Kidney capillary endothelial cell (primary cell): ENCODE measurements at regions not wholly inside any gene's neighbourhood (a gene's known extent, or its start where the extent isn't known, plus 50 kb on each side); places are given as distances from the start of the nearest gene placed in this dataset.
A peak's percentile ranks its signal among the peaks of the same experiment; 100 is the strongest.
"Not testable (repeated sequence)": the region's sequence is repeated elsewhere in the genome, so short reads cannot be mapped to it uniquely, and the experiment has no call there.

Experiments
- DNase-seq: peaks from one replicate; pipeline ENCODE4 v3.0.0-alpha.2; 2018; ENCODE audit warnings: low spot score

DNA sequence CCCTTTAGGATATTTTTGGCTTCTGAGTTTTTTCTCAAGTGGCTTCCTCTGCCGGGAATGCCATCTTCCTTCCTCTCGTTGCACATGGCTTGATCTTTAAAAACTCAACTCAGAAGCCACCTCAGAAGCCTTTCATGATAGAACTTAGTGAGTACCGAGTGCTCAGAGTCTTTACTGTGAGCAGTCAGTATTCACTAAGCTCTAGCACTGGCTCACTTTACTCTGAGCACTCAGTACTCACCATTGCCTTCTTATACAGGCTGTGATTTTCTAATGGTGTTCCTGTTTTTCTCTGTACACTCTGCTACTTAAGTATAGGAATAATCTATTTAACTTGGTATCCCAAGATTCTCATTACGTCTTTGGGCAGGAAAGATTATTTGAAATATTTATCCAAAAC is 116.2 kb downstream of the PFDN4 start:
- peak; percentile 62 for DNase-seq

DNA sequence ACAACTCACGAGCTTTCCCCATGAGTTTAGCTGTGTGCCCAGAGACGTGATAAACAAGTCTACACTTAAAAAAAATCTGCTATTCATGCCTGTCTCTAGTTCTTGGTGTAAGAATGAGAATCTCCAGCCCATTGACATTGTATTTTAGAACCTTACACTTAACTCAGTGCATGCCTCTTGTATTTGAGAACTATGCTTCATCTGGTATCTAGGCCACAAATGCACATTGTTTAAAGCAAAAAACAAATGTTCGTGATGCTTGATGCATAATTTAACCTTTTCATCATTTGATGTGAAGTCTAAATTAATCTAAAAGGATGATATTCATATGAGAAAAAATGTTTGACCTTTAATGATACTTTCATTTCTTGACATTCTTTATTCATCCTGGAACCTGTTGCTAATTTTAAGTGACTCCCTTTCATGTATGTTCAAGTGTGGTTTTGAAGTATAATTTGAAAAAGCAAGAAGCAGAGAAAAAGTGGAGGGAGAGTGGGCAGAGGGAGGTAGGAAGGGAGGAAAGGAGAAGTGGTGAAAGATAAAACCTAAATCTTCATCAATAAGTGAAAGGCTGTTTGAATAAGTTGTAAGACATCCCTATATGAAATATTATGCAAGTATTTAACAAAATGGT is 116.9 kb downstream of the PFDN4 start:
- no peak for DNase-seq

GRCh38 chr20:54335299-54335698 is 127.4 kb downstream of the PFDN4 start:
- no peak for DNase-seq

- no peak for DNase-seq
Measured at GRCh38 chr20:54337144-54337543, 129.3 kb downstream of the PFDN4 start.

- peak; percentile 87 for DNase-seq
Measured at GRCh38 chr20:54339093-54339492, 131.2 kb downstream of the PFDN4 start.

GRCh38 chr20:54340206-54340605 is 132.3 kb downstream of the PFDN4 start:
- no peak for DNase-seq

DNA sequence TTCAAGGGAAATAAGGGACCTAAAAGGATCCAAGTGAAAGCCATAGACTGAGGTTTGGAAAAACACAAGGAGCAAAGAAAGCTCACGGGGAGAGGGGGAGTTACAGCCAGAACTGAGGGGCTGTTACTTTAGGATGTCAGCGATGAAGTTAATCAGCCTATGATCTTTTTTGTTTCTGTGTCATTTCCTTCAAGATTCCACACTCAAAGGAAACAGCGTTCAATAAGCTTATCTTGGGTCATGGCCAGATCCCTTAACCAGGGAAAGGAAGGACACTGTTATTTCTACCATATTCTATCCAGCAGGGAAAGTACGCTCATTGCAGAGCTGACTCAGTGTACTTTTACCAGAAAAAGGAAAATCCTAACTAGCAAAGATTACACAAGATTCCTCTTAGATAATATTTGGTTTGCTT is 132.8 kb downstream of the PFDN4 start:
- DNase-seq = peak; percentile 70

- no peak for DNase-seq
Measured at GRCh38 chr20:54342258-54342920, 133.0 kb upstream of the DOK5 start.

GRCh38 chr20:54343099-54343498 is 132.3 kb upstream of the DOK5 start:
- DNase-seq = no peak

- no peak for DNase-seq
Measured at GRCh38 chr20:54343634-54344033, 131.8 kb upstream of the DOK5 start.

DNA sequence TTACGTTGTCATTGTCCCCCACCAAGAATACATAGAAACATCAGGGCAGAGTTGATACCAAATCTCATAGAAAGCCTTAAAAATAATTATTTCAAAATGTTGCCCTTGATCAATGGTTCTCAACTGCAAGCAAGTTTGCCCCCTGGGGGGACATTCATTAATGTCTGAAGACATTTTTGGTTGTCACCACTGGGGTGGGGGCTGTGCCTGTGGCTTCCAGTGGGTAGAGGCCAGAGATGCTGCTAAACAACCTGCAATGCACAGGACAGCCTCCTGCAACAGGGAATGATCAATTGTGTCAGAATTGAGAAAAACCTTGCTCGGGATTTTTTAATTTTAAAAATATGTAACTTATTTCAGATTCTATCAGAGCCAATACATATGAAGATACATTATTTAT is 130.6 kb upstream of the DOK5 start:
- DNase-seq = no peak

DNA sequence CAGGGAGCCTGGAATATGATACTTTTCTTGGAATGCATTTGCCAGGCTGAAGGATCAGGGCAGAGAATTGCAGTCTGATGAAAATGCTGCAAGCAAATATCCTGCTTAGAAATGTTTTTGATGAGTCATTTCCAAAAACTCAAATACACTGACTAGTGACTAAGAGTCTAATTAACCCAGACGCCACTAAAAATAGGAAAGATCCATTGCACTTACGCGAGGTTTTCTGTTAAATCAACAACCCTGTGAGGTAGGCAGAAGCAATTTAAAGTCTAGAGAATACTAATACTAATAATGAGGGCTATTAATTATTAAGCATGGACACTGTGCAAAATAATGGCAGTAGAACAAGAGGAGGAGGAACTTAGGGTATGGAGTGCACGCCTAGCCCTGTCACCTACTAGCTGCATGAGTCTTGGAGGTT is 130.1 kb upstream of the DOK5 start:
- peak; percentile 83 for DNase-seq

DNA sequence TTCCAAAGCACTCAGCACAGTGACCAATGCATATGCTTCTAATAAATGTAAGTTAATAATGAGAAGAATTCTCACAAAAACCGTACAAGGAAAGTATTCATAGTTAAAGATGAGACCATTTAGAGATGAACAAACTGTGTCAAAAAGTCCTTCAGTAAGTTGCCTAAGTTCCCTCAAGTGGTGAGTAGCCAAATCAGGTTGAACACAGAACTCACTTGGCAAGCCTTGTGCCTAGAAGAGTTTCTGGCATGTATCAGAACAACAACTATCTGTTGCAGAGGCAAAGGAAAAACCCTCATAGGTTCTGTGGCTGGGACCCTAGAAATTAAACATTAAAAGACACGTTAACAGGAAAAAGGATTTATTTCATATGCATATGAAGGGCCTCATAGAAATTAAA is 129.6 kb upstream of the DOK5 start:
- DNase-seq = no peak

- no peak for DNase-seq
Measured at GRCh38 chr20:54346276-54346675, 129.1 kb upstream of the DOK5 start.

DNA sequence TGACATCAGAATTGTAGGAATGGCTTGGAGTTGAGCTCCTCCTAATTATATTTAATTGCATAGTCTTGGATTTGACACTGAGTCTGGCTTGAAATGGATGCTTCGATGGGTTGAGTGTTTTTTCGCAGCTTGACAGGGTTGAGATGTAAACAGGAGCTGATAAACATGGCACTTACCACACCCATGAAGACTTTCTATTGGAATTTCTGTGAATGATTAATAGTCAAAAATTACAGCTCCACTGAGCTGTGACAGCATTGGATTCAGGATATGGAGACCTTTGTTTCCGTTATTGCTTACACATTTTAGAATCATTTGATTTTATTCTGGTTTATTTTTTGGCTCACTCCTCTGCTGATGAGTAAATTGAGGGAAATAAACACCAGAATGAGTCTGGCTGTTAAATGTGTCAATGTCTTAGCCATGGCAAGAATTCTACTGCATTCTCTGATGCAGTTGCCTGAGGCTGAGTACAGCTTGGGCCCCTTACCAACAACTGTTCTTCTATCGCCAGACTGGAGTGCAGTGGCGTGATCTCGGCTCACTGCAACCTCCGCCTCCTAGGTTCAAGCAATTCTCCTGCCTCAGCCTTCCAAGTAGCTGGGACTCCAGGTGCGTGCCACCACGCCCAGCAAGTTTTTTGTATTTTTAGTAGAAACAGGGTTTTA is 128.1 kb upstream of the DOK5 start:
- no peak for DNase-seq

- no peak for DNase-seq
Measured at GRCh38 chr20:54350415-54350814, 125.0 kb upstream of the DOK5 start.

DNA sequence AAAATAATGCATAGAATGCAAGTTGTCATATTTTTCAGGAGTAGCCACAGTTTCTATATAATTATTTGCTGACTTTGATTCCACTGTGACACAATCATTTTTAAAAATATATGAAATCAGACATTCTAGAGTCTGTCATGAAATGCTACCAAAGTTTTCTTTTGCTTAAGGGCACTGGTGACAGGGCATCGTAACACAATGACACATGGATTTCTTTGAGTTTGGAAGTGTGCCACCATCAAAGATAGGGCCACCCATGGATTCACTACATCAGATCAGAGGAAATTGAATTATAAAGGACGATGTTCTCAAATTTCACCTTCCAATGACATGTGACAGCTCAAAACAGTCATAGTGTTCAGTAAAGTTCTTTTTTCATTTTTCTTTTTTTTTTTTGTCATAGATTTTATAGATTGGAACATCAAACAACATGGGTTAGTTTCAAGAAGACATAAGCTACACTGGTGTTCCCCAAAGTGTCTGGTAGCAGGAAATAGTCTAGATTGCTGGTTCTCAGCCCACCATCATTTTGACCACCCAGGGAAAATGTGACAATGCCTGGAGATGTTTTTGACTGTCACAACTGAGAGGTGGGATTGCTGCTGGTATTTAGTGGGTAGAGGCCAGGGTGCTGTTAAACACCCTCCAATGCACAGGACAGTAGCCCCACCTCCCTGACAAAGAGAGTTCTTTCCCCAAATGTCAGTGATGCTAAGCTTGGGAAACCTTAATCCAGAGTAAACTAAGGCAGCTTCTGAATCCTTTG is 123.8 kb upstream of the DOK5 start:
- DNase-seq = no peak

GRCh38 chr20:54352541-54352940 is 122.9 kb upstream of the DOK5 start:
- DNase-seq = not testable (repeated sequence)

DNA sequence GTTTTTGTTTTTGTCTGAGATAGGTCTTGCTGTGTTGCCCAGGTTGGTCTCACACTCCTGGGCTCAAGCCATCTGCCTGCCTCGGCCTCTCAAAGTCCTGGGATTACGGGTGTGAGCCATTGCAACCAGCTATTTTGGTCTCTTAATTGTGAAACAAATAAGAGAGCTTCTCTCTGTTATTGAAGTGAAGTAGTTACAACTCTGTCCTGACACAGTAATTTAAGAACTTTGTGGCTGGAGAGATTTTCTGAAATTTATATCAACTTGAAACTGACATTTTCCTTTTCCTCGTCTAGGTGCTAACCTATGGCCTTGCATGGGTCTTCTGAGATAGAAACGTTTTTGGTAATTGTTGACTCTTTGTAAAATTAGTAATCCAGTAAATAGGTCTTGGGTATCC is 122.1 kb upstream of the DOK5 start:
- DNase-seq = no peak

DNA sequence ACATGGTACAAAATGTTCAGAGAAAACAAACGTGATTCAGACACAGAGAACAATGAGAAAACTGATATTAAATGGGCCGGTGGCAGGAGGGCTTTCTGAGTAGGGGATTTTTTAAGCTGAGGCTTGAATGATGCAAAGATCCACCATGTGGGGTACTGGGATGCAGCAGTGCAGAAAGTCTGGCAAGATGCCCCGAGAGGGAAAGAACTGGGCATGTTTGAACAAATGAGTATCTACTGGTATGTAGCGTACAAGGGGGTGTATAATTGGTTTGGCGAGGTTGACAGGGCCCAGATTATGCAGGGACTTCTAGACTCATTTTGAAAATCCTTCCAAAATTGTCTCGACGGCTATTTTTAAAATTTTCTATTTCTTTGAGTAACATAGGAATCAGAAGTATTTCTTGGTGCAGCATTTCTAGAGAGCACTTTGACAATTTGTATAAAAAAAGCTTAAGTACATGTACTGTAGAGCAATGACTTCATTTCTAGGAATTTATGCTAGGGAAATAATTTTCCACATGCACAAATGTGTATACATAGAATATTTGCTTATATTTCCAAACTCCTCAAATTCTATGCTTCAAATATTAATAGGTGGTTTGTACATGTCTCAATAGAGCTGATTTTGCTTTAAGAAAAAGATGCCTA is 119.6 kb upstream of the DOK5 start:
- no peak for DNase-seq

GRCh38 chr20:54356801-54357200 is 118.6 kb upstream of the DOK5 start:
- no peak for DNase-seq

DNA sequence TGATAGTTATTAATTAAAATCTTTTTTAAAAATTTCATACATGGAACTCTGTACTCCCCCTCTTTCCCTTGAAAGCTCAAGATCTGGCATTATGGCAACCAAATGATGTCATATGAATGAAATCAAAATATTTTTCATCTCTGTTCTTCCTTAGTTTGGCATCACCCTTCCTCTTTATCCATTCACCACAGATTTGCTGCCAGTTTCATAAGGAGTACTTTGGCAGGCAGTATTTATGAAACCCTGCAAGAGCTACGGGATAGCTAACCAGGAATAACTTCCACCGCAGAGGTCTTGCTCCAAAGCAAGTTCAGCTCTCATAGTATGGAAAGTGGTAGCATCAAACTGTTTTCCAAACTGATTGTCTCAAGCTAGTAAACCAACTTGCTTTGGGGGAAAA is 113.9 kb upstream of the DOK5 start:
- DNase-seq = no peak
